CD14-positive monocyte (primary cell): ENCODE measurements at regions not wholly inside any gene's neighbourhood (a gene's known extent, or its start where the extent isn't known, plus 50 kb on each side); places are given as distances from the start of the nearest gene placed in this dataset.

Experiments used
- DNase-seq, 3 donors: peaks; one replicate each; pipeline ENCODE4 v3.0.0-alpha.2; 2011 to 2022
- H2AFZ ChIP-seq: 2 replicates; pipeline ENCODE4 v1.6.0; 2012; ENCODE audit warnings: mild to moderate bottlenecking, low read depth, low read length, inconsistent platforms; ENCODE audit not compliant: insufficient read depth, poor library complexity, severe bottlenecking
- H3K27ac ChIP-seq, 2 donors: 1 replicate in 1 of 2; 2 replicates in 1 of 2; pipeline ENCODE4 v1.5.1; 2012 to 2013; ENCODE audit warnings: low read length in 2 of 2, control low read depth in 1 of 2, inconsistent platforms in 1 of 2, low read depth in 1 of 2, mild to moderate bottlenecking in 1 of 2
- H3K27me3 ChIP-seq, 2 donors: one replicate each; pipeline versions ENCODE4 v1.6.0 to v1.6.1; 2011 to 2013; ENCODE audit warnings: low read length in 2 of 2; ENCODE audit not compliant: control insufficient read depth in 2 of 2, insufficient read depth in 2 of 2
- H3K36me3 ChIP-seq, 2 donors: replicated peaks in 1 of 2; 1 replicate in 1 of 2; 2 replicates in 1 of 2; pipeline versions ENCODE4 v1.5.1 to v1.6.1; 2012 to 2013; ENCODE audit warnings: low read length in 2 of 2, control low read depth in 1 of 2, inconsistent platforms in 1 of 2, mild to moderate bottlenecking in 1 of 2; ENCODE audit not compliant: insufficient read depth in 2 of 2, control insufficient read depth in 1 of 2
- H3K4me1 ChIP-seq, 2 donors: 1 replicate in 1 of 2; 2 replicates in 1 of 2; pipeline versions ENCODE4 v1.5.1 to v1.6.1; 2012 to 2013; ENCODE audit warnings: low read length in 2 of 2, control low read depth in 1 of 2, inconsistent platforms in 1 of 2, mild to moderate bottlenecking in 1 of 2, moderate library complexity in 1 of 2; ENCODE audit not compliant: insufficient read depth in 2 of 2, control insufficient read depth in 1 of 2
- H3K4me2 ChIP-seq: replicated peaks from 2 replicates; pipeline ENCODE3; 2012; ENCODE audit warnings: low read length, moderate library complexity, mild to moderate bottlenecking; ENCODE audit not compliant: poor library complexity, severe bottlenecking; ENCODE audit errors: extremely low read depth
- H3K4me3 ChIP-seq, 3 experiments: fragments of 200-600 bp in 1 of 3; sonication (generic) in 1 of 3; replicated peaks in 1 of 3; 1 replicate in 2 of 3; 2 replicates in 1 of 3; pipeline ENCODE4 v1.5.1; 2011 to 2013; ENCODE audit warnings: low read length in 3 of 3, mild to moderate bottlenecking in 3 of 3, control low read depth in 2 of 3, low read depth in 2 of 3, inconsistent platforms in 1 of 3, moderate library complexity in 1 of 3
- H3K79me2 ChIP-seq: 2 replicates; pipeline ENCODE4 v1.6.0; 2012; ENCODE audit warnings: mild to moderate bottlenecking, control low read depth, inconsistent platforms, low read length, moderate library complexity; ENCODE audit not compliant: insufficient read depth
- H3K9ac ChIP-seq: 2 replicates; pipeline ENCODE4 v1.6.0; 2017; ENCODE audit warnings: low read length, mild to moderate bottlenecking; ENCODE audit not compliant: insufficient read depth, poor library complexity, severe bottlenecking
- H3K9me3 ChIP-seq, 2 donors: replicated peaks in 1 of 2; 1 replicate in 1 of 2; 2 replicates in 1 of 2; pipeline versions ENCODE4 v1.5.1 to v1.6.1; 2012 to 2013; ENCODE audit warnings: low read length in 2 of 2, control low read depth in 1 of 2; ENCODE audit not compliant: control insufficient read depth in 1 of 2, insufficient read depth in 1 of 2
- H4K20me1 ChIP-seq: 2 replicates; pipeline ENCODE4 v1.6.0; 2012; ENCODE audit warnings: mild to moderate bottlenecking, low read length, control low read depth, moderate library complexity; ENCODE audit not compliant: insufficient read depth
- H3K27ac Mint-ChIP-seq, 7 donors: one replicate each; pipeline ENCODE4 v1.8.0; 2020; ENCODE audit warnings: mild to moderate bottlenecking in 7 of 7, mixed read lengths in 7 of 7, moderate library complexity in 6 of 7, inconsistent platforms in 2 of 7
- H3K27me3 Mint-ChIP-seq, 3 donors: one replicate each; pipeline ENCODE4 v1.8.0; 2021 to 2022; ENCODE audit warnings: low read depth in 3 of 3, mild to moderate bottlenecking in 3 of 3, mixed read lengths in 3 of 3, moderate library complexity in 3 of 3, inconsistent platforms in 1 of 3
- H3K36me3 Mint-ChIP-seq, 2 donors: one replicate each; pipeline ENCODE4 v1.8.0; 2020; ENCODE audit warnings: mixed read lengths in 2 of 2, inconsistent platforms in 1 of 2, mild to moderate bottlenecking in 1 of 2
- H3K4me1 Mint-ChIP-seq: one replicate; pipeline ENCODE4 v1.8.0; 2020; ENCODE audit warnings: mild to moderate bottlenecking, mixed read lengths
- H3K4me3 Mint-ChIP-seq, 2 donors: one replicate each; pipeline ENCODE4 v1.8.0; 2020; ENCODE audit warnings: mild to moderate bottlenecking in 2 of 2, mixed read lengths in 2 of 2, moderate library complexity in 1 of 2
- H3K9me3 Mint-ChIP-seq, 7 donors: one replicate each; pipeline ENCODE4 v1.8.0; 2020 to 2022; ENCODE audit warnings: mixed read lengths in 7 of 7, mild to moderate bottlenecking in 6 of 7, moderate library complexity in 6 of 7, inconsistent platforms in 2 of 7
- WGBS: methylation state at CpG from one replicate; pipeline ENCODE4 v1.1.5; 2013; ENCODE audit warnings: missing lambda C conversion rate; ENCODE audit not compliant: insufficient coverage; 5-methylcytosine and 5-hydroxymethylcytosine counted together
- intact Hi-C, 2 donors: fragments of 100-400 bp; cut with micrococcal nuclease; formaldehyde crosslinking; loops; one replicate each; pipeline versions ENCODE4 v1.15.0 to v1.15.1; 2023
- TF ChIP-seq, protein P1 (sequence below): fragments of 200-600 bp; IDR thresholded peaks from one replicate; pipeline ENCODE4 v1.8.0; 2022; ENCODE audit warnings: antibody characterized with exemption, mild to moderate bottlenecking

DNA sequence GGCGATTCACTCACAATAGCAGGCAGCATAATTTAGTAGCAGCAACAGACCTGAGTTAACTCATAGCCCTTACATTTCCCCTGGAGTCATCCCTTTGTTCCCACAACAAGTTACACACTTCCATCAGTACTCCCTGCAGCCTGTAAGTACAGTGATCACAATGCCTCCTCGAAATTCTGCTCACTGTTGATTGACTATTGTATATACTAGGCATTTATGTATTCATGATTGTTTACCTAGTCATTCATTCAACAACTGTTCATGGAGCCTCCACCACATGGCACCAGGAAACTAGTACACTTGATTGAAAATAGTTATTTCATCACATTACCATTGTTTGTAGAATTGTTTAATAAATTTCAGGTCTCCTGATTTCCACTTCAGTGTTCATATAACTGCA, 71.4 kb upstream of the P3H2 start:
- no CpG with 5 or more reads among the region's 2 CpGs for WGBS

DNA sequence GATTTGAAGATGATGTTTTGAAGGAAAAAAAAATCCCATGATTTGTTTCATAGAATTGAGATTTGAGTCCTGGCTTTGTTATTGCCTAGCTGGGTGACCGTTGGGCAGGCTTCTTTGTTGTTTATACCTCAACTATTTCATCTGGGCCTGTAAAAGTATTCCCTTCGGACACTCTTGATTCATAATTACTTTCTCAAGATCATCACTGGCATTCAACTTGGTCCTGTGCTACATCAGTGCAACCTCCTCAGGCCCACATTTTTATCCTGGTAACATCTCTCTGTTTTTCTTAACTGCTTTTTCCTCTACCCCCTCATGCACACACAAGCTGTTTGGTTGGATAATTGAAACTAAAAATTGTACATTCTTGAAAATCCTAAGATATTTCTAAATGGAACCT, 67.5 kb upstream of the P3H2 start:
- Histone ChIP-seq H3K27ac (no peak overlapping the region), H3K36me3 (no peaks in the 10 kb centered on the region), H3K9me3 (no peaks in the 10 kb centered on the region), H3K79me2 (no peaks in the 10 kb centered on the region), H3K4me3 (no peak overlapping the region), H3K4me1 (no peaks in the 10 kb centered on the region), H3K4me2 (no peak overlapping the region), H3K27me3 (no peaks in the 10 kb centered on the region), H3K9ac (no peak overlapping the region), H4K20me1 (no peaks in the 10 kb centered on the region), H2AFZ (no peak overlapping the region)
- Mint-ChIP-seq H3K4me3 (no peak overlapping the region), H3K9me3 (peaks cover 0 to 3% (median 0%) of the 10 kb centered on the region in 7 donors), H3K27ac (no peak overlapping the region), H3K36me3 (no peaks in the 10 kb centered on the region), H3K4me1 (no peaks in the 10 kb centered on the region), H3K27me3 (peaks cover 1 to 3% (median 2%) of the 10 kb centered on the region in 3 donors)
- DNase-seq = no peak
- WGBS = 93% methylated on average over 2 of the region's 2 CpGs
- intact Hi-C loops = no loop called here
- TF ChIP-seq, protein P1, sequence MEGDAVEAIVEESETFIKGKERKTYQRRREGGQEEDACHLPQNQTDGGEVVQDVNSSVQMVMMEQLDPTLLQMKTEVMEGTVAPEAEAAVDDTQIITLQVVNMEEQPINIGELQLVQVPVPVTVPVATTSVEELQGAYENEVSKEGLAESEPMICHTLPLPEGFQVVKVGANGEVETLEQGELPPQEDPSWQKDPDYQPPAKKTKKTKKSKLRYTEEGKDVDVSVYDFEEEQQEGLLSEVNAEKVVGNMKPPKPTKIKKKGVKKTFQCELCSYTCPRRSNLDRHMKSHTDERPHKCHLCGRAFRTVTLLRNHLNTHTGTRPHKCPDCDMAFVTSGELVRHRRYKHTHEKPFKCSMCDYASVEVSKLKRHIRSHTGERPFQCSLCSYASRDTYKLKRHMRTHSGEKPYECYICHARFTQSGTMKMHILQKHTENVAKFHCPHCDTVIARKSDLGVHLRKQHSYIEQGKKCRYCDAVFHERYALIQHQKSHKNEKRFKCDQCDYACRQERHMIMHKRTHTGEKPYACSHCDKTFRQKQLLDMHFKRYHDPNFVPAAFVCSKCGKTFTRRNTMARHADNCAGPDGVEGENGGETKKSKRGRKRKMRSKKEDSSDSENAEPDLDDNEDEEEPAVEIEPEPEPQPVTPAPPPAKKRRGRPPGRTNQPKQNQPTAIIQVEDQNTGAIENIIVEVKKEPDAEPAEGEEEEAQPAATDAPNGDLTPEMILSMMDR = no peak

More for the DNA sequence above, 71.4 kb upstream of the P3H2 start:
- no peak for DNase-seq
- H3K27me3 ChIP-seq = no peaks in the 10 kb centered on the region
- no peak overlapping the region for H3K4me2 ChIP-seq
- no peak overlapping the region for H2AFZ ChIP-seq
- H3K27ac ChIP-seq = no peak overlapping the region
- intact Hi-C loops = loop anchor here in 1 of 2 donors (10.0 kb wide), 1 partner anchor 227 kb away; no protein-coding TSS in a partner anchor
- H3K36me3 ChIP-seq = no peaks in the 10 kb centered on the region
- H4K20me1 ChIP-seq = no peaks in the 10 kb centered on the region
- H3K4me1 Mint-ChIP-seq = no peaks in the 10 kb centered on the region
- H3K9me3 Mint-ChIP-seq = peaks cover 0 to 2% (median 0%) of the 10 kb centered on the region in 7 donors
- peaks cover 0 to 3% (median 1%) of the 10 kb centered on the region in 3 donors for H3K27me3 Mint-ChIP-seq
- H3K4me3 Mint-ChIP-seq = no peak overlapping the region
- H3K4me1 ChIP-seq = no peaks in the 10 kb centered on the region
- TF ChIP-seq, protein P1 = no peak
- no peaks in the 10 kb centered on the region for H3K9me3 ChIP-seq
- H3K79me2 ChIP-seq = no peaks in the 10 kb centered on the region
- H3K9ac ChIP-seq = no peak overlapping the region
- no peak overlapping the region for H3K27ac Mint-ChIP-seq
- H3K36me3 Mint-ChIP-seq = no peaks in the 10 kb centered on the region
- no peak overlapping the region for H3K4me3 ChIP-seq
